ENCODE measurements at regions not wholly inside any gene's neighbourhood (a gene's known extent, or its start where the extent isn't known, plus 50 kb on each side); places are given as distances from the start of the nearest gene placed in this dataset.

DNA sequence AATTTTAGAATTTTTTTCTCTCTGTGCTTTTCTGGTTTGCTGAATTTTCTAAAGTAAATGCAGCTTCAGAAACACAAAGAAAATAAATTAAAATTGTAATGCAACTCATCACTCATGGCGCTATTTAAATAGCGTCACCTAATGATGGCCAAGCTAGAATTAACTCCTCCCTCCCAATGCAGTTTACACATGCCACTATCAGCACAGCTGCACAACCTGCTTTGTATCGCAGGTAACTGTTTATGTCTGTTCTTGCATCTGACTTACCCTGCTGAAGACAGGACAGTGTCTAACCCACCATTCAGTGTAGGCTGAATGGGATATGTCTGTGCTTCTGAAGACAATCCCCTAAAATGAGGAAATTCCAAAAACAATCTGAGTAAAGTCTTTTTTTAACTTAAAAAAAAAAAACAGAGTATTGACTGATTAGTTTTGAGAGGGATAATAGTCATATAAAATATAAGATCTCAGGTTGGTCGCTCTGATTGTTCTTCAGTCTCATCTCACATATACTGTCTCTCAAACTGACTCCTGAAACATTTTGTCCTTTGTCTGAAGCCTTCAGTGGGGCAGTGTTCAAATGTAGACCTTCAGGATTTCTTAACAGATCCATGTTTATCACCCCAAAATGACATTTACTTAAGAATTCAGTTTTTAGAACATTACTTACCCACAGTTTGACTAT lies 271.4 kb downstream of the ZEB2 start:
- DNase-seq (ENCODE audit: extremely low read depth in 1 of 2, low read depth in 1 of 2): no peak

GRCh38 chr2:144244938-144245337 lies 275.0 kb downstream of the ZEB2 start:
- DNase-seq (ENCODE audit: extremely low read depth in 1 of 2, low read depth in 1 of 2): no peak

DNA sequence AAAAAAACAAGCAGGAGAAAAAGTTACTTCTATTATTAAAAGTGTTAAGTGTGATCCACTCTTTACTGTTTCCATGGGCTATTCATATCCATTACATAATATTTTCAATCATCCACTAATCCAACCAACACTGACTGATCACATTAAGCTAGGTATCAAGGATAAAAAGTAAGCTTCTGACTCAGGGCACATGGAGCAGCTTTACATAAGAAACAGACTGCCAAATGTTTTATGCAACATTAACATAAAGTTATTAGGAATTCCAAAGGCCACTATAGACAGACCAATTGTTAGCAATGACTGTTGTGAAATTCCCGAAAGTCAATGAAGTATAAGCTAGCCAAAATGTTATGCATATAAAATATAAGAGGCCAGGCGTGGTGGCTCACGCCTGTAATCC lies 277.6 kb downstream of the ZEB2 start:
- no peak for DNase-seq (ENCODE audit: extremely low read depth in 1 of 2, low read depth in 1 of 2)

DNA sequence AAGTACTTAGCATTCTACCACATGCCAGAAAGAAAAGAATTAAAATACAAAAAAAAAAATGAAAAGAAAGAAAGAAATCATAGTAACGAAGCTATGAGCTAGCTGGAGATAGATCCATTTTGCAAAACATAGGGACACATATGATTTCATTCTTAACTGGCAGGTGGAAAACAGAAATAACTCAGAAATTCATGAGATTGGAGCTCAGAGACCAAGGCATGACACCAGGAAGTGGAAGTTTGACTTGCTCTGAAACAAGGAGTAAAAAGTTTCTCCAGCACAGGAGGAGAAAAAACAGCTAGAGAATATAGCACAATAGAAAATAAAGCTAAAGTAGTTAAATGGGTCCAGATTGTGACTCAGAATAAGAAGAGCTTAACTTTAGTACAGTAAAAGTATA lies 278.1 kb downstream of the ZEB2 start:
- no peak for DNase-seq (ENCODE audit: extremely low read depth in 1 of 2, low read depth in 1 of 2)

DNA sequence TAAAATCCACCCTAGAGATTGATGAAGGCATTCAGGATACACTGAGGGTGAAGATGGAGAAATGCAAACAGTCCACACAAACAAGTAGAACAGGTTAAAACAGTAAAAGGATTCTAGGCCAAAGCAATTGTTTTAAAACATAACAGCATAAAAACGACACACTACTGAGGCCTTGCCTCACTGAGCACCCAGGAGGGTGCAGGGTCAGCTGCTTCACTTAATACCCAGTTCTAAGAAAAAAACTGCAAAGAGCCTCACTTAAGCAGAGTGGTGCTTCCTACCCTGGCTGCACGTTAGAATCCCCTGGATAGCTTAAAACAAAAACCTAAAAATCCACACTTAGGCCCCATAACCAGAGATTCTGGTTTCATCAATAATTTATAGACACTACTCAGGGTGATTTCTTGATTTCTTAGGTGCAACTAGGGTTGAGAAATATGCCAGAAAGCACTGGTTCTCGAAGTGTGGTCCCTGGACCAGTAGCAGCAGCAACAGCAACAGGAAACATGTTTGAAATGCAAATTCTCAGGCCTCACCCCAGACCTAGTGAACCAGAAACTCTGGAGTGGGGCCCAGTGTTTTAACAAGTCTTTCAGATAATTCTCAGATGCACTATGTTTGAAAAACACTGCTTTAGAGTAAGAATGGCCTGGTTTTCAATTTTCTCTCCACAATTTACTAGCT lies 279.1 kb downstream of the ZEB2 start:
- DNase-seq (ENCODE audit: extremely low read depth in 1 of 2, low read depth in 1 of 2): no peak

DNA sequence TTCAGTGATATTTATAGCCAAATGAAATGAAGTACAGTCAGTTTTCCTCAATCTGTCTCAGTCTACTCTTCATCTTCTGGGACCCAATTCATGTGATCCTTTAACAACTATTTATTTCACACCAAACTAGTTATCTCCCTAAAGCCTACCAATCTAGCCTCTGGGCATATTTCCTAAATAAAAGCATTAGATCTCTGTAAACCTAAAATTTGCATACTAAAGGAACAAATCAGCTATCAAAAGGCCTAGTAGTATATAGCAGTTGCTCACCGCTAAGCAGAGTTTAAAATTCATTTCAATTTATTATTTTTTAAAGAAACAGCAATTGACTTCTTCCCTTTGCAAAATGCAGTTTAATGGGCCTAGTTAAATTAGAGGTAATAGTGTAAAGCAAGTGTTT lies 280.2 kb downstream of the ZEB2 start:
- DNase-seq (ENCODE audit: extremely low read depth in 1 of 2, low read depth in 1 of 2): no peak

DNA sequence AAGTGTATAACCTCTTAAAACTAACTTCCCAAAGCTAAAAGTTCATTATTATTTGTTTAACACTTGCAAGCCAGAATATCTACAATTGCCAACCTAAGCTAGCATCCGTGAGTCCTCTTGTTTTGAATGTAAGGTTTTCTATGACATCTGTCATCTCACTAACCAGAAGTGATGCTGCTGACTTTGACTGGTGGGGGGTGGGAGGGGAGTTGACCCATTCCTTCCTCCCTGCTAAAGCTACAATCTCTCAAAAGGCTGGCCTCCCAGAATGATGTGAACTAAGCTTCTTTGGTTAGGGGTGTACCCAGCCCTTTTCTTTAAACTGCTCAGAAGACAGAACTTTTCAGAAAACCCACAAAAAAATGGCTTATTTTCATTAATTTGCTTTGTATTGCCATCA lies 280.6 kb downstream of the ZEB2 start:
- no peak for DNase-seq (ENCODE audit: extremely low read depth in 1 of 2, low read depth in 1 of 2)

- DNase-seq (ENCODE audit: extremely low read depth in 1 of 2, low read depth in 1 of 2): no peak
Measured at GRCh38 chr2:144237830-144238627, 281.9 kb downstream of the ZEB2 start.

GRCh38 chr2:144237108-144237507 lies 282.8 kb downstream of the ZEB2 start:
- DNase-seq (ENCODE audit: extremely low read depth in 1 of 2, low read depth in 1 of 2): no peak

GRCh38 chr2:144235050-144235449 lies 284.9 kb downstream of the ZEB2 start:
- DNase-seq (ENCODE audit: extremely low read depth in 1 of 2, low read depth in 1 of 2): no peak

DNA sequence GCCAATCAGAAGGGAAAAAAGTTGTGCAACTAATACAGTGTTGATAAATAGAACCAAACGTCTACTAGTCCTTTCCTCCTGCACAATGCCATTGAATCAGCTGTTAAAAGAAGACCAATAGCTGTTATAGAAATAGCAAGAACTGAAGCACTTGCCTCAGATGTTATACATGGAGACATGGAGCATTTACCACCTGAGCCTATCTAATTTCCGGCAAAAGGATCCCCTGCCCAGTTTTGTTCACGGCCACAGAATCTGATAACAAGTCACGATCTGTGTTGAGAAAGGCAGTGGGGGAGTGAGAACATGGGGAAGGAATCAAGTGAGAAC lies 285.4 kb downstream of the ZEB2 start:
- DNase-seq (ENCODE audit: extremely low read depth in 1 of 2, low read depth in 1 of 2): no peak

DNA sequence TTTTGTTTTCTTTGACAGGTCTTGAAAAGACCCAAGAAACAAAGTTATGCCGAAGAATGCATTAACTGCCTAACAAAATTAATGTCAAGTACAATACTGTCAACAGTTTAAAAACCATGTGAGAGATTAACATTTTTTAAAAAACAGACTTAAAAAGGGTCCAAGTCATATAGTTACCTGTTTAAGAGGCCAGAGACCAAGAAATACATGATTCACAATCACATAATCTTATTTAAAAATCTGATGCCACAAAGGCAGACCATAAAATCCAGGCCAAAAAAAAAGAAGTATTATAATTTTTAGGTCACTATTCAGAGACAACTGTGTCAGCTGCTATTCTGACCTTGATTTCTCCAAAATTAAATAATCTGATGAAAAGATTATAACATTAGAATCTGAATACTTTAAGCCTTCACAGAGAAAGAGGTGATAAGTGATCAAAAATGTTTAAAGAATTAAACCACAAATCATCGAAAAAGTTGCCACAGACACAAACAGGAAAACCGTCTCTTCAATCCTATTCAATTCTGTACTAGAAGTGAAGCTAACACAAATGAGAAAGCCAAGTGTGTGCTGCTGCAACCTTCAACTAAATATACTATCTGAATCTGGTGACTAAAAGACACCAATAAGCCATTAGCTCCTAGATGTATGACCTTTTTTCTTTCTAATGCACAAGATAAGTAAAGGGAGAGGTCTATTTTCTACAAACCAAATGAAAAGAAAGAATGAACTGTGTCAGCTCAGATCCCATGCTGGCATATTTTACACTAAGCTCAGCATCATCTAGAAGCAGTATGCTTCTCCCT lies 286.0 kb downstream of the ZEB2 start:
- DNase-seq (ENCODE audit: extremely low read depth in 1 of 2, low read depth in 1 of 2): no peak

- DNase-seq (ENCODE audit: extremely low read depth in 1 of 2, low read depth in 1 of 2): no peak
Measured at GRCh38 chr2:144233317-144233716, 286.6 kb downstream of the ZEB2 start.

GRCh38 chr2:144230448-144231085 lies 289.4 kb downstream of the ZEB2 start:
- DNase-seq (ENCODE audit: extremely low read depth in 1 of 2, low read depth in 1 of 2): no peak

GRCh38 chr2:144230033-144230432 lies 289.9 kb downstream of the ZEB2 start:
- DNase-seq (ENCODE audit: extremely low read depth in 1 of 2, low read depth in 1 of 2): no peak

DNA sequence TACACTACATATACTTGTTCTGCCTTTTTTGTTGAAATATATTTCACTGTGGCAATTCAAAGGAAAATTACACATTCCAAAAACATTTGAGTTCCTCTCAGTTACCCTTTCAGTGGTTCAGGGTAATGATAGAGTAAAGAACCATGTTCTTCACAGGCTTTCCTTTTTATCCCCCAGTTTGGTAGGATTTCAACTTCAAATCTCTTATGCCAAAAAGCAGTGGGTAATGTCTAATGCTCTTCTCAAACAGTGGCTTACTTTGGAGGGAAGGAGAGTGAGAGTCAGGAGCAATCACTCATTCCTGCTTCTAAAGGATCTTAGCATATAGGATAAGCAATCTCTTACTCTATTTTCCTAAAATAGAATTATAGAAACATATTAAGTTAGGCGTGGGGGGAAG lies 290.6 kb downstream of the ZEB2 start:
- DNase-seq (ENCODE audit: extremely low read depth in 1 of 2, low read depth in 1 of 2): no peak

DNA sequence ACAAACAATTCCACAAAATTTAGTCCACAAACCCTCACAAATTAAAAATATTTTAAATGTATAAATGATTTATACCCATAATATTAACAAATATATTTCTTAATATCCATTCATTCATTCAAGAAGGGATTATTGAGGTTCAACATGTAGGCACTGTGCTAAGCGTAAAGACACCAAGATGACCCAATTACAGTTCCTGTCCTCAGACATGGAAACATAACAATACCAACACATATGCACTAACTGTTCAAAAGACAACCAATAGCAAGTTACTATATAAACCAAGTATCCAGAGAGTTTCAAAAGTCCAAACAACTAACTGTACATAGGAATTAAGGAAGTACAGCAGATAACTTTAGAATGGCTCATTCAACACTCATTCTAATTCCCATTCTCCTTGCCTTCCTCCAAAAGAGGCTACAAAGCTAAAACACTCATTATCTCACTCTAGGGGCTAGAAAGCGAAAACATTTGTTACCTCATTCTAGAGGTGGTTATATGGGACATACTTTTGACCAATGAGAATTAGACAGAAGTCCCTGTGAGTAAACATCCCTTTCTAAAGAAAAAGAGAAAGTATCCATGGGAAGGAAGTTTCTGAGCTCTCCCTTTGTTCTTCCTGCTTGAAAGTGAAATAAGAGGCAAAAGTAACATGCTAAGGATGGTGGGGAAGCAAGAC lies 292.4 kb downstream of the ZEB2 start:
- no peak for DNase-seq (ENCODE audit: extremely low read depth in 1 of 2, low read depth in 1 of 2)

GRCh38 chr2:144225076-144225475 lies 294.8 kb downstream of the ZEB2 start:
- no peak for DNase-seq (ENCODE audit: extremely low read depth in 1 of 2, low read depth in 1 of 2)

- DNase-seq (ENCODE audit: extremely low read depth in 1 of 2, low read depth in 1 of 2): no peak
Measured at GRCh38 chr2:144224472-144224871, 295.4 kb downstream of the ZEB2 start.

GRCh38 chr2:144219979-144220378 lies 299.9 kb downstream of the ZEB2 start:
- DNase-seq (ENCODE audit: extremely low read depth in 1 of 2, low read depth in 1 of 2): no peak
